SK-N-SH (cell line): ENCODE measurements at regions not wholly inside any gene's neighbourhood (a gene's known extent, or its start where the extent isn't known, plus 50 kb on each side); places are given as distances from the start of the nearest gene placed in this dataset.

ENCODE experiments used
- EP300 ChIP-seq, 2 experiments: IDR thresholded peaks; 2 replicates each; pipeline versions ENCODE4 v1.4.0 to v1.6.1; 2012; ENCODE audit warnings: borderline replicate concordance in 1 of 2, low read depth in 1 of 2, low read length in 1 of 2
- EZH2phosphoT487 ChIP-seq: fragments of 200-600 bp; sonication (generic); IDR thresholded peaks from 2 replicates; pipeline ENCODE4 v1.6.1; 2017; ENCODE audit warnings: low read depth, mixed run types, mild to moderate bottlenecking, antibody characterized with exemption, moderate library complexity, borderline replicate concordance
- POLR2AphosphoS5 ChIP-seq: IDR thresholded peaks from 2 replicates; pipeline ENCODE4 v1.6.1; 2012; ENCODE audit warnings: low read depth, low read length
- RAD21 ChIP-seq: IDR thresholded peaks from 2 replicates; pipeline ENCODE4 v1.6.1; 2012; ENCODE audit warnings: mild to moderate bottlenecking, low read length

DNA sequence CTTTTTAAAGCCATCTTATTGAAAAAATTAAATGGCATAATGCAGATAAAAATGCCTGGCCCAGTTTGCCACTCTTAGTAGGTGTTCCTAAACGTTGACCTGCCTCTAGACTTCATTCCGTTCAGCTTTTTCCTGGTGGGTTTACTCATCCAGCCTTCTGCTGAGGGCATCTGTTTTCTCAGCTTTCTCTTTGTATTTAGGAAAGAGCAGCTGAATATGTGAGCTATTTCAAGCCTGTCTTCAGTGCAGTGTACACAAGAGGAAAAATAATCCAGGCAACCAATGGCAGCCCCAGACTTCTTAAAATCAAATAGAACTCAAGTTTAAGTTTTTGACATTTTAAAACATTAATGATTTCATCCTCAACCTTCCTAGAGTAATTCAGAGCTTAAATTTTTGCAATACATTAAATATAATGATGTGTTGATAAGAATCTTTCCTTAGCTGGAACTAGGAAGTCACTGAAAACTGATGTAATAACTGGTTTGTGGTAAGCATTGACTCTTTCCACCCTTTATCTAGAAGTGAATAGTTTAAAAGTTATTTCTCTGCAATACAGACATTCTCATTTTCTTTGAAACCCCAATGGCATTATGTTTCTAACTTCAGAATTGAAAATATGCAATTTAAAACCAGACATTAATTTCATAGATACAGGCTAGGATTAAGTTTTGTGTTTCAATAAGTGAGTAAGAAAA, 165.4 kb downstream of the AASDHPPT start:
- TF ChIP-seq EP300 (IDR thresholded peaks at IDR 0.05; ENCODE audit: borderline replicate concordance in 1 of 2, low read depth in 1 of 2, low read length in 1 of 2) (no peak), POLR2AphosphoS5 (no peak), RAD21 (no peak), EZH2phosphoT487 (no peak)
